Hepatocyte (in vitro differentiated cells): ENCODE measurements at regions not wholly inside any gene's neighbourhood (a gene's known extent, or its start where the extent isn't known, plus 50 kb on each side); places are given as distances from the start of the nearest gene placed in this dataset.

ENCODE experiments used
- CTCF ChIP-seq: fragments of 200-600 bp; sonication (generic); IDR thresholded peaks from 2 replicates; pipeline ENCODE4 v1.5.1; 2016; ENCODE audit warnings: antibody characterized with exemption, mild to moderate bottlenecking; ENCODE audit not compliant: poor library complexity
- EZH2 ChIP-seq: fragments of 200-600 bp; sonication (generic); IDR thresholded peaks from 2 replicates; pipeline ENCODE4 v1.6.1; 2016; ENCODE audit warnings: antibody characterized with exemption, mild to moderate bottlenecking, borderline replicate concordance

- TF ChIP-seq CTCF (no peak), EZH2 (no peak)
These were observed 740.5 kb downstream of the BRD1 start for GRCh38 chr22:49087198-49087597.
